K562 (cell line): ENCODE measurements at regions not wholly inside any gene's neighbourhood (a gene's known extent, or its start where the extent isn't known, plus 50 kb on each side); places are given as distances from the start of the nearest gene placed in this dataset.

Experiments
- ATAC-seq: fragments of 200-7000 bp; cut with Tn5 transposase; 3 replicates; pipeline ENCODE4 v1.9.1; 2020; ENCODE audit warnings: moderate library complexity
- BruUV-seq: library from RNA; stranded (reverse); fragments of 400-500 nt; replicated peaks from 2 replicates; lab custom pipeline; 2021; lab: Mats Ljungman, UMichigan
- CTCF ChIA-PET: fragments of 300-600 bp; formaldehyde crosslinking; extraction: SDS; loops from one replicate; lab custom pipeline; 2021; ENCODE audit warnings: low intra/inter-chr PET ratio; lab: Yijun Ruan, JAX
- POLR2A ChIA-PET: fragments of 300-600, 350-650 bp; sonication (Branson Sonifier 250); formaldehyde crosslinking; extraction: SDS; loops from one replicate; lab custom pipeline; 2021; ENCODE audit warnings: antibody characterized with exemption, inconsistent platforms; lab: Yijun Ruan, JAX
- DNase-seq, 4 experiments: peaks; one replicate each; pipeline versions ENCODE4 v3.0.0 to v3.0.0-alpha.2; 2011 to 2018; ENCODE audit warnings: low spot score in 3 of 4, mixed read lengths in 3 of 4; ENCODE audit errors: extremely low read depth in 1 of 4
- FAIRE-seq: peaks from 2 replicates; lab custom pipeline; 2011; peaks lifted over from hg19 to GRCh38; lab: Jason Lieb, UNC
- H2AFZ ChIP-seq: 2 replicates; pipeline ENCODE4 v1.6.0; 2011; ENCODE audit warnings: low read depth, low read length, control low read depth, inconsistent platforms
- H3K27ac ChIP-seq: fragments of 200-600 bp; 3 replicates; pipeline ENCODE4 v1.8.0; 2011; ENCODE audit warnings: low read depth, mild to moderate bottlenecking, control low read depth, inconsistent platforms, low read length, moderate library complexity, mixed read lengths; ENCODE audit errors: extremely low read depth
- H3K27me3 ChIP-seq, 2 experiments: fragments of 300-600 bp in 1 of 2; 2 replicates in 1 of 2; 3 replicates in 1 of 2; pipeline versions ENCODE4 v1.6.0 to v1.8.0; 2011; ENCODE audit warnings: inconsistent platforms in 2 of 2, low read length in 2 of 2, mild to moderate bottlenecking in 1 of 2, mixed read lengths in 1 of 2, moderate library complexity in 1 of 2; ENCODE audit not compliant: control insufficient read depth in 2 of 2, insufficient read depth in 2 of 2
- H3K36me3 ChIP-seq: fragments of 300-600 bp; 3 replicates; pipeline ENCODE4 v1.8.0; 2011; ENCODE audit warnings: mild to moderate bottlenecking, low read length, inconsistent platforms; ENCODE audit not compliant: control insufficient read depth, insufficient read depth
- H3K4me1 ChIP-seq, 2 experiments: fragments of 200-600 bp in 1 of 2; replicated peaks in 1 of 2; 2 replicates in 1 of 2; 3 replicates in 1 of 2; pipeline versions ENCODE4 v1.5.1 to v1.8.0; 2011; ENCODE audit warnings: inconsistent platforms in 2 of 2, low read length in 2 of 2, mild to moderate bottlenecking in 1 of 2, mixed read lengths in 1 of 2, moderate library complexity in 1 of 2; ENCODE audit not compliant: control insufficient read depth in 2 of 2, insufficient read depth in 2 of 2
- H3K4me2 ChIP-seq: 2 replicates; pipeline ENCODE4 v1.6.1; 2011; ENCODE audit warnings: low read length, control low read depth, inconsistent platforms, mixed read lengths; ENCODE audit not compliant: insufficient read depth
- H3K4me3 ChIP-seq: fragments of 200-600 bp; sonication (generic), shearing (Covaris generic); 2 replicates; pipeline ENCODE4 v1.5.1; 2016; ENCODE audit warnings: control low read depth, inconsistent platforms
- H3K79me2 ChIP-seq: fragments of 200-600 bp; 3 replicates; pipeline ENCODE4 v1.8.0; 2011; ENCODE audit warnings: low read length, inconsistent platforms; ENCODE audit not compliant: control insufficient read depth, insufficient read depth
- H3K9ac ChIP-seq, 2 experiments: 2 replicates each; pipeline versions ENCODE4 v1.6.0 to v1.6.1; 2011; ENCODE audit warnings: low read depth in 2 of 2, low read length in 2 of 2, control low read depth in 1 of 2, inconsistent platforms in 1 of 2, mild to moderate bottlenecking in 1 of 2, mixed read lengths in 1 of 2; ENCODE audit not compliant: insufficient read depth in 1 of 2
- H3K9me1 ChIP-seq: one replicate; pipeline ENCODE4 v1.6.0; 2011; ENCODE audit warnings: inconsistent platforms, mild to moderate bottlenecking, low read length, moderate library complexity; ENCODE audit not compliant: control insufficient read depth, insufficient read depth
- H3K9me3 ChIP-seq: replicated peaks from 2 replicates; pipeline ENCODE4 v1.5.1; 2011; ENCODE audit warnings: low read depth, low read length, inconsistent platforms; ENCODE audit not compliant: control insufficient read depth, insufficient read depth
- H4K20me1 ChIP-seq: replicated peaks from 2 replicates; pipeline ENCODE4 v1.6.1; 2011; ENCODE audit warnings: low read length, inconsistent platforms, mixed read lengths; ENCODE audit not compliant: control insufficient read depth, insufficient read depth
- CBX2 ChIP-seq: fragments of 200-600 bp; sonication (generic); IDR thresholded peaks from one replicate; pipeline ENCODE4 v1.6.1; 2012; ENCODE audit warnings: mild to moderate bottlenecking, low read length, inconsistent platforms; ENCODE audit not compliant: insufficient read depth, poor library complexity, severe bottlenecking
- CHD1 ChIP-seq: fragments of 200-600 bp; sonication (generic); IDR thresholded peaks from one replicate; pipeline ENCODE4 v1.6.1; 2012; ENCODE audit warnings: mild to moderate bottlenecking, moderate library complexity, low read length, inconsistent platforms
- HCFC1 ChIP-seq: IDR thresholded peaks from 2 replicates; pipeline ENCODE4 v1.6.1; 2012; ENCODE audit warnings: low read depth, low read length, improper control_type of control experiment
- HMGN3 ChIP-seq: IDR thresholded peaks from 2 replicates; pipeline ENCODE4 v1.6.1; 2011; ENCODE audit warnings: borderline replicate concordance, low read depth, mild to moderate bottlenecking, mixed read lengths, low read length; ENCODE audit not compliant: insufficient read length; ENCODE audit errors: extremely low read depth
- MBD2 ChIP-seq: sonication (generic); IDR thresholded peaks from 2 replicates; pipeline ENCODE4 v1.6.1; 2016; ENCODE audit warnings: low read depth, borderline replicate concordance
- MCM7 ChIP-seq, 2 experiments: fragments of 450-650 bp; IDR thresholded peaks; 2 replicates each; pipeline ENCODE4 v1.6.1; 2016 to 2018
- NR2C1 ChIP-seq, 2 experiments: fragments of 450-650 bp; IDR thresholded peaks; 2 replicates each; pipeline ENCODE4 v1.6.1; 2017; ENCODE audit warnings: mild to moderate bottlenecking in 2 of 2, antibody characterized with exemption in 1 of 2, inconsistent platforms in 1 of 2, missing compliant biosample characterization in 1 of 2, missing genetic modification characterization in 1 of 2
- PHB ChIP-seq: fragments of 250-450 bp; sonication (Bioruptor Pico); IDR thresholded peaks from 2 replicates; pipeline ENCODE4 v1.5.0; 2021
- RFX5 ChIP-seq: IDR thresholded peaks from 2 replicates; pipeline ENCODE4 v1.6.1; 2011; ENCODE audit warnings: low read depth, mild to moderate bottlenecking, improper control_type of control experiment, low read length
- SUPT5H ChIP-seq: fragments of 450-650 bp; IDR thresholded peaks from 2 replicates; pipeline ENCODE4 v1.6.1; 2016
- ZNF586 ChIP-seq: fragments of 450-650 bp; formaldehyde crosslinking; conservative IDR thresholded peaks from 2 replicates; pipeline ENCODE4 v1.4.0; 2020; ENCODE audit warnings: mild to moderate bottlenecking, moderate library complexity
- ZNF699 ChIP-seq: fragments of 250-450 bp; sonication (Bioruptor Pico); IDR thresholded peaks from 2 replicates; pipeline ENCODE4 v1.8.0; 2021; ENCODE audit warnings: mild to moderate bottlenecking, moderate library complexity; ENCODE audit not compliant: insufficient replicate concordance
- ZNF830 ChIP-seq: fragments of 250-450 bp; sonication (Bioruptor Pico); IDR thresholded peaks from 2 replicates; pipeline ENCODE4 v1.5.0; 2021; ENCODE audit warnings: mild to moderate bottlenecking
- WGBS: fragments of 100-300 bp; shearing (Covaris generic); methylation state at CpG from one replicate; pipeline ENCODE4 v1.1.6; 2016; ENCODE audit warnings: low coverage, mixed read lengths; ENCODE audit not compliant: insufficient coverage; ENCODE audit errors: missing lambda C conversion rate; 5-methylcytosine and 5-hydroxymethylcytosine counted together
- in situ Hi-C: fragments of 300-500 bp; cut with MboI; formaldehyde crosslinking; loops from 4 replicates; pipeline ENCODE4 v1.15.0; 2018; ENCODE audit warnings: inconsistent platforms, mixed read lengths
- intact Hi-C: fragments of 100-400 bp; cut with micrococcal nuclease; formaldehyde crosslinking; loops from 2 replicates; pipeline ENCODE4 v1.14.2; 2022
- TF ChIP-seq, protein P1 (sequence below), 2 experiments: fragments of 450-650 bp in 1 of 2; sonication (generic) in 1 of 2; formaldehyde crosslinking; conservative IDR thresholded peaks; 2 replicates each; pipeline versions ENCODE4 v1.4.0 to v1.8.1; 2020 to 2022; ENCODE audit warnings: mild to moderate bottlenecking in 1 of 2, missing genetic modification reagents in 1 of 2
- TF ChIP-seq, protein P2 (sequence below): fragments of 250-450 bp; sonication (Bioruptor Pico); IDR thresholded peaks from 2 replicates; pipeline ENCODE4 v1.4.0; 2020; ENCODE audit warnings: borderline replicate concordance
- TF ChIP-seq, protein P3 (sequence below): fragments of 250-450 bp; sonication (Bioruptor Pico); IDR thresholded peaks from 2 replicates; pipeline ENCODE4 v1.5.0; 2021; ENCODE audit warnings: mild to moderate bottlenecking, moderate library complexity

DNA sequence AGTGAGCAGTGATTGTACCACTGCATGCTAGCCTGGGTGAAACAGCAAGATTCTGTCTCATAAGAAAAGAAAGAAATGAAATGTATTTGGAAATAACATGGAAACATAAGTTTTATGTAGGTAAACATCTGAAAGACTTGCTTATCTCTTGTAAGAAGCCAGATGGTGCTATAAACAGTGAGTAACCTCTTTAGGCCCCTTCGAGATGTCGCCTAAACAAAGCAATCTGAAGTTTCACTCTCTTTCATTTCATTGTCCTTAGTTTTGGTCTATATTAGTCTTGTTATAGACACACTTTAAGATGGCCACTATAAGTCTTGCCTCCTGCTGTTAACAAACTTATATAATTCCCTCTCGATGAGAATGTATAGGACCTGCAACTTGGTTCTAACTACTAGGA lies 472.6 kb upstream of the ATP2B1 start:
- Histone ChIP-seq H3K27ac (no peak overlapping the region), H3K9me3 (no peaks in the 10 kb centered on the region; the same call in 1 of the 2 replicates), H3K27me3 (no peaks in the 10 kb centered on the region), H3K4me2 (no peak overlapping the region), H3K4me1 (no peaks in the 10 kb centered on the region), H3K36me3 (no peaks in the 10 kb centered on the region), H4K20me1 (no peaks in the 10 kb centered on the region), H3K9ac (no peak overlapping the region), H3K79me2 (no peaks in the 10 kb centered on the region), H3K4me3 (no peak overlapping the region), H2AFZ (no peak overlapping the region), H3K9me1 (no peaks in the 10 kb centered on the region)
- in situ Hi-C loops (no loop called here), intact Hi-C loops (no loop called here)
- ChIA-PET POLR2A (no interaction called here), CTCF (no interaction called here)
- ATAC-seq, result no peak
- TF ChIP-seq, protein P1, sequence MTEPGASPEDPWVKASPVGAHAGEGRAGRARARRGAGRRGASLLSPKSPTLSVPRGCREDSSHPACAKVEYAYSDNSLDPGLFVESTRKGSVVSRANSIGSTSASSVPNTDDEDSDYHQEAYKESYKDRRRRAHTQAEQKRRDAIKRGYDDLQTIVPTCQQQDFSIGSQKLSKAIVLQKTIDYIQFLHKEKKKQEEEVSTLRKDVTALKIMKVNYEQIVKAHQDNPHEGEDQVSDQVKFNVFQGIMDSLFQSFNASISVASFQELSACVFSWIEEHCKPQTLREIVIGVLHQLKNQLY (CRISPR knock-in tag; conservative IDR thresholded peaks at IDR 0.05), result no peak
- no peak for TF ChIP-seq ZNF699 (CRISPR knock-in tag)
- TF ChIP-seq, protein P2, sequence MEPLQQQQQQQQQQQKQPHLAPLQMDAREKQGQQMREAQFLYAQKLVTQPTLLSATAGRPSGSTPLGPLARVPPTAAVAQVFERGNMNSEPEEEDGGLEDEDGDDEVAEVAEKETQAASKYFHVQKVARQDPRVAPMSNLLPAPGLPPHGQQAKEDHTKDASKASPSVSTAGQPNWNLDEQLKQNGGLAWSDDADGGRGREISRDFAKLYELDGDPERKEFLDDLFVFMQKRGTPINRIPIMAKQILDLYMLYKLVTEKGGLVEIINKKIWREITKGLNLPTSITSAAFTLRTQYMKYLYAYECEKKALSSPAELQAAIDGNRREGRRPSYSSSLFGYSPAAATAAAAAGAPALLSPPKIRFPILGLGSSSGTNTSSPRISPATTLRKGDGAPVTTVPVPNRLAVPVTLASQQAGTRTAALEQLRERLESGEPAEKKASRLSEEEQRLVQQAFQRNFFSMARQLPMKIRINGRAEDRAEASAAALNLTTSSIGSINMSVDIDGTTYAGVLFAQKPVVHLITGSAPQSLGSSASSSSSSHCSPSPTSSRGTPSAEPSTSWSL (CRISPR knock-in tag), result no peak
- TF ChIP-seq ZNF830 (CRISPR knock-in tag), result no peak
- TF ChIP-seq HCFC1, result no peak
- TF ChIP-seq MCM7 (IDR thresholded peaks at IDR 0.05), result no peak
- TF ChIP-seq HMGN3, result no peak
- no peak for TF ChIP-seq CBX2
- TF ChIP-seq CHD1, result no peak
- TF ChIP-seq NR2C1 (IDR thresholded peaks at IDR 0.05), result no peak
- no peak for TF ChIP-seq NR2C1 (tag; IDR thresholded peaks at IDR 0.05)
- no peak for TF ChIP-seq MBD2
- TF ChIP-seq ZNF586, result no peak
- TF ChIP-seq SUPT5H, result no peak
- no peak for TF ChIP-seq RFX5
- TF ChIP-seq, protein P3, sequence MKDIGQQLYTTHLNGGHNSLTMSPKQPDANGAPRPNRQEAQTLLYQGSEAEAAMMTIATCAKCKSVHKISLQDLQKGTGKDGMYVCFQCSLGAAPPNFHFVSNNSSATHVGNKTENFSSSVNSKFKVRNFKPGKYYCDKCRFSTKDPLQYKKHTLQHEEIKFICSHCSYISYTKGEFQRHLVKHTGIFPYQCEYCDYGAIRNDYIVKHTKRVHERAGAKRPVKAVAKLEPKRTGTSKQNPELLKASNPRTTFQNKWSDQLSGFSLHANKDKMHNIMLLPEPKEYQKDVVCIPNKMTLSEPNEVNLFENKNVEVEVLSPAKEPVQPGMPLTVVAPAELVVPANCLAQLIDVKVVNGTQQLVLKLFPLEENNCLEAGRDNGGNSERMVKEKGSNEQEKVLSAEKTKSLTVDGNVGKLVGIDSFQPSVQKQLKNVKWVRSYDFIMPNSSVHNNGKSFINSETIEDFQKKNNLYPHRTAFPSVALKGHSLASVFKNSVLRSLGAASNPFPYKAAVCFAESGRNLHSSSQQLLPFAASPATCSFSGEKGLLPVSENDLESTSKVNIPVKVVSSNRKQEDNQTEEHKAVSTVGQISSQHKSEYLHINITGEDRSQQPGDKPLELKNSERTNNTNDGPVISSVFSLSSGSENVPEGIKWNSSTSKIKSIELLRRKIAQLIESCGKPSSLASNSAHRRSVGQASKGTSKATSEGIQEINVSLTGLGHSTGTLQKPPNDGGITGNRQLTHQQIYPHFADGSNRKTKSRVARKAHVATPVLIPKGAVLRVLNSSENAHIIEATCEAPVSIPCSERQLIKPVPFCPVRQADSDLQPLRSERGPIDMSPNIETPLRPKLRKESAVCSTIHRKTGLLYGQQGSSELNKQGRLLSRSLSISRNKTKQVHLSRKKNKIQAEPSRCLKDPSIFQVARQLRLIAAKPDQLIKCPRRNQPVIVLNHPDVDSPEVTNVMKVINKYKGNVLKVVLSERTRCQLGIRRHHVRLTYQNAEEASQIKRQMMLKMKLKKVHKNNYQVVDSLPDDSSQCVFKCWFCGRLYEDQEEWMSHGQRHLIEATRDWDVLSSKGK (CRISPR knock-in tag), result no peak
- no peak for TF ChIP-seq PHB (CRISPR knock-in tag)
- no TSS peak for BruUV-seq
- 0% methylated on average over 3 of the region's 3 CpGs for WGBS
- DNase-seq, result no peak
- no peak for FAIRE-seq
